Globus pallidus (tissue), 1 donor: ENCODE measurements at regions not wholly inside any gene's neighbourhood (a gene's known extent, or its start where the extent isn't known, plus 50 kb on each side); places are given as distances from the start of the nearest gene placed in this dataset.
"Not testable (repeated sequence)": the region's sequence is repeated elsewhere in the genome, so short reads cannot be mapped to it uniquely, and the experiment has no call there.

Source experiments
- DNase-seq: peaks from one replicate; pipeline ENCODE4 v3.0.0-alpha.2; 2015; ENCODE audit warnings: low spot score

GRCh38 chr6:115811541-115811940 is 249.2 kb downstream of the FRK start:
- DNase-seq = no peak

- no peak for DNase-seq
Measured at GRCh38 chr6:115798229-115798628, 262.5 kb downstream of the FRK start.

DNA sequence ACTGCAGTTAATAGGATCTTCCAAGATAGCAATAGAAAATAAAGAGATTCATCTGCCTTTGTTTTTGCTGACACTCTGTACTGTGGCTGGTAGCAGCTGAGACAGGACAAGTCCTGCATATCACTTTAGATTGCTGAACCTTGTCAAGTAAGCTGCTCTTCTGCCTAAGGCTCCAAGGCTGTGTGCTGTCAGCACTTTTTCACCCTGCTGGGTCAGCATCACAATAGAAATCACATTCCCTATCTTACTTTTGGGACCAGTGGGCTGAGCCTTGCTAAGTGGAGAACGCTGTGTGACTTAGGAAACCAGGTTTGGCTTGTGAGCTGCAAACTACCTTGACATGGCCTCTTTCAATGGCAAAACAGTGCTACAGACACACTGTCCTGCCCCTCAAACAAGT is 263.9 kb downstream of the FRK start:
- DNase-seq = no peak

DNA sequence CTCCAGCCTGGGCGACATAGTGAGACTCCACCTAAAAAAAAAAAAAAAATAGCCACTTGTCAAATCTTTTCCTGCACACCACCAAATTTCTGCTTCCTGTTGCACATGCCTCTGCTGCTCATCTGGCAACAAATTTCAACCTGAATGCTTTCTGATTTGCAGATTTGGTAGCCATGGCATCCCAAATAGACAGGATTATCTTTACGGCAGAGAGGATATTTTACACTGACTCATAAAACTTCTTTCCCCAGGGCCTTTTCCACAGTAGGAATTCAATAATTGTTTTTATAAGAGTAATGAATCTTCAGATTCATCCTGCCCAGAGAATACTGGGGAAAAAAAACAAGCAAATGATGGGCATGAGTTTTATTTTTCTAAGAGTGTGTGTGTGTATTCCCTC is 264.6 kb downstream of the FRK start:
- DNase-seq = no peak

GRCh38 chr6:115783402-115784061 is 277.2 kb downstream of the FRK start:
- no peak for DNase-seq

- DNase-seq = no peak
Measured at GRCh38 chr6:115782612-115783011, 278.1 kb downstream of the FRK start.

DNA sequence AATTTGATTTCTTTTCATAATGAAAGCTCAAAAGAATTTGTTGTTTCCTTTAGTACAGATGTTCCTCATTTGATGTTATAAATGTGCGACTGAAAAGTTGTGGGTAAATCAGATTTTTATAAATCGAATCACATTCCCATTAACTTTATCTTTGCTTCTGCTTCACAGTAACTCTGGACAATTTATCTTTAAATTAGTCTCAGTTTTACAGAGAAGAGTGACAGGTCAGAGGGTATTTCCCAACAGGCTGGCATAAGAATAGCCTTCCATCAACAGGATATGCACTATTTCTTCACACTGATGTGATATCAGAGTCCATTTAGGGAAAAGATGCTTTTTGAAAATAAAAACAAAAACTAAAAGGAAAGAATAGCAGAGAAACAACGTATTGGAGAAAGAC is 286.9 kb downstream of the FRK start:
- DNase-seq = no peak

- DNase-seq = no peak
Measured at GRCh38 chr6:115770851-115771250, 289.8 kb downstream of the FRK start.

GRCh38 chr6:115768500-115768899 is 292.2 kb downstream of the FRK start:
- DNase-seq = no peak

DNA sequence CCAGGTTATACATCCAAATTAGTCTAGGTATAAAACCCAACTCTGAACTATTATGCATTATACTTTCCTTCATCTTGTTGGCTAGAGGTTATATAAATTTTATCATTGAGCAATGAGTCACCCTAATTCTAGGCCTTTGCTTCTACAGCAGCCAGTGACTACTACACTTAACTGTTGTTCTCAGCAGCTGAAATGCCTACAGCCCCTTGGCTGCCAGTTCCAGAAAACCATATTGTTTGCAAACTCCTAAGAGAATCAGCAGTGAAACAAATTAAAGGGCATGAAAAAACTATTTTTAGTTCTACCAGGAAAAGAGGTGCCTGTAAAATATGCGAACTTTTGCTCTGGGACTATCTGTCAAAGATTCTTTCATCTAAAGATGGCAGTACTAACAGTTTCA is 292.8 kb downstream of the FRK start:
- no peak for DNase-seq

- no peak for DNase-seq
Measured at GRCh38 chr6:115766745-115767462, 293.8 kb downstream of the FRK start.

DNA sequence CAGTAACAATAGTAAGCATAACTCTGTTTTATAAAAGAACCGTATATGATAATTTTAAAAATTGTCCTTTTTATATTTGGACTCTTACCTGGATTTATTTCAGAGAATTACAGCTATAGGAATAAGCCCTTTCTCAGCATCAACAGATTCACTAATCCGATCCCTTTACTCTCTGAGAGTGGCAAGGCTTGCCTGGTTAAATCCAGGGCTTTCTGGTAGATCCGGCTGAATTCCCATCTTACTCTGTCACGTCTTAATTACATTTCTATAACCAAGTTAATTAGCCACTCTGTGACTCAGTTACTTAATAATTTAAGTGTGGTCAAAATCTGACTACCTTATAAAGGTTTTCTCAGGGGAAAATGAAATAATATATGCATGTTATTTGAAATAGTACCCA is 294.7 kb downstream of the FRK start:
- DNase-seq = no peak

- DNase-seq = no peak
Measured at GRCh38 chr6:115759051-115759450, 301.6 kb downstream of the FRK start.

GRCh38 chr6:115753446-115753845 is 307.2 kb downstream of the FRK start:
- DNase-seq = no peak

- no peak for DNase-seq
Measured at GRCh38 chr6:115750946-115751345, 309.7 kb downstream of the FRK start.

- no peak for DNase-seq
Measured at GRCh38 chr6:115750292-115750691, 310.4 kb downstream of the FRK start.

DNA sequence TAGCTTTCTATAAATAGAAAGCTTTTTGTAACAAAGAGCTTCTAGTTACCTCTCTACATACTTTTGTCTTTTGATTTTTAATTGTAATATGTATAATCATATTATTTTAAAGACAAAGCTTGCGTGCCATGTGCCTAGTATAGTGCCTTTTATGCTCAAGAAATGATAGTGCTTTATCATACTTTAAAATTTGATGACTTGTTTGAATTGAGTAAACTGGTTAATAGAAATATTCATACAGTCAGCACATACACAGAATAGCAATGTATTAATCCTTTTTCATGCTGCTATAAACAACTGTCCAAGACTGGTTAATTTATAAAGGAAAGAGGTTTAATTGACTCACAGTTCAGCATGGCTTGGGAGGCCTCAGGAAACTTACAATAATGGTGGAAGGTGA is 313.0 kb downstream of the FRK start:
- no peak for DNase-seq

DNA sequence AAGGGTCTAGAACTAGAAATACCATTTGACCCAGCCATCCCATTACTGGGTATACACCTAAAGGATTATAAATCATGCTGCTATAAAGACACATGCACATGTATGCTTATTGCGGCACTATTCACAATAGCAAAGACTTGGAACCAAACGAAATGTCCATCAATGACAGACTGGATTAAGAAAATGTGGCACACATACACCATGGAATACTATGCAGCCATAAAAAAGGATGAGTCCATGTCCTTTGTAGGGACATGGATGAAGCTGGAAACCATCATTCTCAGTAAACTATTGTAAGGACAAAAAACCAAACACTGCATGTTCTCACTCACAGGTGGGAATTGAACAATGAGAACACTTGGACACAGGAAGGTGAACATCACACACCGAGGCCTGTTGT is 314.1 kb downstream of the FRK start:
- DNase-seq = not testable (repeated sequence)

- no peak for DNase-seq
Measured at GRCh38 chr6:115740907-115741306, 319.8 kb downstream of the FRK start.

DNA sequence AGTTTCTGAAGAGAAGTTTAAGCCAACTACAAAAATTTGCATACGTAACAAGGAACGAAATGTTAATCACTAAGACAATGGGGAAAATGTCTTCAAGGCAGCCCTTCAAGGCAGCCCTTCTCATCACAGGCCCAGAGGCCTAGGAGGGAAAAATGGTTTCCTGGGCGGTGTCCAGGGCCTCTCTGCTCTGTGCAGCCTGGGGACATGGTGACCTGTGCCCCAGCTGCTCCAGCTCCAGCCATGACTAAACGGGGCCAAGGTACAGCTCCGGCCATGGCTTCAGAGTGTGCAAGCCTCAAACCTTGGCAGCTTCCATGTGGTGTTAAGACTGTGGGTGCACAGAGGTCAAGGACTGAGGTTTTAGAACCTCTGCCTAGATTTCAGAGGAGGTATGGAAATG is 325.1 kb downstream of the FRK start:
- DNase-seq = no peak

DNA sequence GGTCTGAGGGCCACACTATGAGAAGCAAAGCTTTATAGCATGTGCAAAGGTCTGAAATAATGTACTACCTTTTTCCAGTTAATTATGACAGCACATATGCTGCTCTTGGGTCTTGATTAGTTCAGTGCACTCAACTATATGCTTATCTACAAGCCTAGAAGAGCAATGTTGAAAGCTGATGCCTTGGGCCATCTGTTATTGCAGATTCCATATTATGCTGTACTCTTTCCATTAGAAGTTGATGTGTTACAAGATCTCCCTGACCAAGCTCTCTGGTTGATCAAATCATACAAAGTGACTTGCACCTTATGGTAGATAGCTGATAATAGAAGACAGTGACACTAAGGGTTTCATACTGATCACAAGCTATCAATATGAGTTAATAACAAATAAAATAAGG is 327.3 kb downstream of the FRK start:
- no peak for DNase-seq

GRCh38 chr6:115729036-115729435 is 331.7 kb downstream of the FRK start:
- no peak for DNase-seq

DNA sequence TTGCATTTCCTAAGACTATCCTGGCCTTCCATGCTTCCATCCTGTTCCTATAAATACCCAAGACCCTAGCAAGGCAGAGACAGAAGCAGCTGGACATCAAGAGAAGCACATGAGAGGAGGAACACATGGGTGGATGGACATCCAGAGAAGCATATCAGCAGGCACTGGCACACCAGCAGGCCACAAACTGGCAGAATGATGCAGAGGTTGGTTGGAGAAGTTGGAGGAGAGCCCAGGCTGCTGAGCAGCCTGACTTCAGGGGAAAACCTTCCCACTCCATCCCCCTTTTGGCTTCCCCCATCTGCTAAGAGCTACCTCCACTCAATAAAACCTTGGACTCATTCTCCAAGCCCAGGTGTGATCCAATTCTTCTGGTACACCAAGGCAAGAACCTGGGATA is 332.5 kb downstream of the FRK start:
- DNase-seq = no peak

DNA sequence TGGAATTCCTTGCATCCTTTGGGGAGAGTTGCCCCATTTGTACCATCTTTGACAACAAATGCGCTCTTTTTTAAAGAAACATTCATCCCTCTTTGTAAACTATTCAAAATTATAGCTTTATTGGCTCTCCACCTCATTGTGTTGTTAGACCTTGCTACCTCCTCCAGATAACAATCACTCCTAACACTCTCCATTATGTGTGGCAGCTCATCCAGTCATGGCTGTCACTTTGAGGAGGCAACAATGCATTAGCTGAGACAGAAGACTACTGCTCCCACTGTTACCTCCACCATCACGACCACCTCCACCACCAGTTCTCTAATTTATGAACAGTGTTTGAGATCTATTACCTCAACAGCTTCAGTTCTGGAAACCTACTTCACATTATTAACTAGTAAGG is 339.1 kb downstream of the FRK start:
- DNase-seq = no peak
